HEK293 (cell line): ENCODE measurements at regions not wholly inside any gene's neighbourhood (a gene's known extent, or its start where the extent isn't known, plus 50 kb on each side); places are given as distances from the start of the nearest gene placed in this dataset.

Source experiments
- CTCF ChIA-PET: fragments of 350-600 bp; formaldehyde crosslinking; extraction: SDS; loops from one replicate; lab custom pipeline; 2021; ENCODE audit warnings: antibody characterized with exemption; lab: Yijun Ruan, JAX
- POLR2A ChIA-PET: fragments of 300-600 bp; formaldehyde crosslinking; extraction: SDS; loops from one replicate; lab custom pipeline; 2020; ENCODE audit warnings: antibody characterized with exemption, inconsistent platforms; lab: Yijun Ruan, JAX
- H3K27ac ChIP-seq: fragments of 200-500 bp; sonication (Bioruptor generic); 2 replicates; pipeline ENCODE4 v1.5.1; 2014; ENCODE audit warnings: low read depth, low read length, control low read depth, inconsistent platforms; ENCODE audit errors: extremely low read depth
- H3K36me3 ChIP-seq, 2 experiments: fragments of 200-500 bp in 1 of 2; sonication (Bioruptor generic) in 1 of 2; 1 replicate in 1 of 2; 2 replicates in 1 of 2; pipeline ENCODE4 v1.5.1; 2014 to 2017; ENCODE audit warnings: inconsistent platforms in 2 of 2, low read length in 2 of 2; ENCODE audit not compliant: control insufficient read depth in 2 of 2, insufficient read depth in 1 of 2
- H3K4me1 ChIP-seq: fragments of 200-500 bp; sonication (Bioruptor generic); 2 replicates; pipeline ENCODE4 v1.5.1; 2014; ENCODE audit warnings: mild to moderate bottlenecking, low read length, inconsistent platforms; ENCODE audit not compliant: control insufficient read depth, insufficient read depth
- H3K4me3 ChIP-seq: 2 replicates; pipeline ENCODE4 v1.5.1; 2011; ENCODE audit warnings: low read depth, mild to moderate bottlenecking, control low read depth, low read length, moderate library complexity
- H3K9me3 ChIP-seq: fragments of 200-500 bp; sonication (Bioruptor generic); 2 replicates; pipeline ENCODE4 v1.5.1; 2014; ENCODE audit warnings: low read depth, low read length, inconsistent platforms; ENCODE audit not compliant: control insufficient read depth, insufficient read depth
- BCL6B ChIP-seq: fragments of 450-650 bp; formaldehyde crosslinking; IDR thresholded peaks from 2 replicates; pipeline ENCODE4 v1.5.1; 2017; ENCODE audit warnings: missing biosample characterization, missing genetic modification characterization
- CTCF ChIP-seq: fragments of 450-650 bp; formaldehyde crosslinking; IDR thresholded peaks from 2 replicates; pipeline ENCODE4 v1.5.1; 2016; ENCODE audit warnings: missing biosample characterization, missing genetic modification characterization
- FEZF1 ChIP-seq: fragments of 450-650 bp; formaldehyde crosslinking; IDR thresholded peaks from 2 replicates; pipeline ENCODE4 v1.5.1; 2016; ENCODE audit warnings: missing biosample characterization, missing genetic modification characterization
- KLF17 ChIP-seq: fragments of 450-650 bp; formaldehyde crosslinking; IDR thresholded peaks from 2 replicates; pipeline ENCODE4 v1.5.1; 2016; ENCODE audit warnings: missing biosample characterization, missing genetic modification characterization
- SCRT2 ChIP-seq: fragments of 450-650 bp; formaldehyde crosslinking; IDR thresholded peaks from 2 replicates; pipeline ENCODE4 v1.5.1; 2016; ENCODE audit warnings: missing biosample characterization, missing genetic modification characterization
- WT1 ChIP-seq: fragments of 450-650 bp; formaldehyde crosslinking; IDR thresholded peaks from 2 replicates; pipeline ENCODE4 v1.5.1; 2016; ENCODE audit warnings: missing biosample characterization, missing genetic modification characterization
- ZBTB6 ChIP-seq: fragments of 450-650 bp; formaldehyde crosslinking; IDR thresholded peaks from 2 replicates; pipeline ENCODE4 v1.5.1; 2017; ENCODE audit warnings: missing biosample characterization, missing genetic modification characterization
- ZNF121 ChIP-seq: fragments of 450-650 bp; formaldehyde crosslinking; IDR thresholded peaks from 2 replicates; pipeline ENCODE4 v1.5.1; 2016; ENCODE audit warnings: missing biosample characterization, missing genetic modification characterization
- ZNF148 ChIP-seq: fragments of 450-650 bp; formaldehyde crosslinking; IDR thresholded peaks from 2 replicates; pipeline ENCODE4 v1.5.0; 2017; ENCODE audit warnings: missing biosample characterization, missing genetic modification characterization, borderline replicate concordance
- ZNF223 ChIP-seq: fragments of 450-650 bp; formaldehyde crosslinking; IDR thresholded peaks from 2 replicates; pipeline ENCODE4 v1.5.1; 2016; ENCODE audit warnings: missing biosample characterization, missing genetic modification characterization
- ZNF362 ChIP-seq: fragments of 450-650 bp; formaldehyde crosslinking; IDR thresholded peaks from 2 replicates; pipeline ENCODE4 v1.5.1; 2016; ENCODE audit warnings: missing biosample characterization, missing genetic modification characterization
- ZNF654 ChIP-seq: fragments of 450-650 bp; formaldehyde crosslinking; IDR thresholded peaks from 2 replicates; pipeline ENCODE4 v1.5.1; 2016; ENCODE audit warnings: low read depth, missing biosample characterization, missing genetic modification characterization
- ZNF658 ChIP-seq: fragments of 450-650 bp; formaldehyde crosslinking; IDR thresholded peaks from 2 replicates; pipeline ENCODE4; 2016; ENCODE audit warnings: missing biosample characterization, missing genetic modification characterization
- ZNF660 ChIP-seq: fragments of 450-650 bp; IDR thresholded peaks from 2 replicates; pipeline ENCODE4 v1.5.1; 2018; ENCODE audit warnings: missing biosample characterization, mild to moderate bottlenecking, missing genetic modification characterization
- ZNF692 ChIP-seq: fragments of 450-650 bp; formaldehyde crosslinking; IDR thresholded peaks from 2 replicates; pipeline ENCODE4 v1.5.1; 2016; ENCODE audit warnings: missing biosample characterization, missing genetic modification characterization

GRCh38 chr6:138000941-138001340 lies 106.3 kb downstream of the PERP start (continued):
- TF ChIP-seq ZNF692 (no peak), ZBTB6 (tag by site-specific recombination) (no peak), ZNF148 (tag by site-specific recombination) (no peak), KLF17 (no peak), WT1 (tag by site-specific recombination) (no peak), ZNF658 (no peak), ZNF121 (no peak), FEZF1 (tag by site-specific recombination) (no peak)

GRCh38 chr6:138001750-138002349 lies 105.4 kb downstream of the PERP start:
- Histone ChIP-seq H3K9me3 (no peaks in the 10 kb centered on the region; the same call in 1 of the 2 replicates), H3K36me3 (no peaks in the 10 kb centered on the region), H3K4me1 (no peaks in the 10 kb centered on the region), H3K4me3 (no peak overlapping the region), H3K27ac (no peak overlapping the region)
- POLR2A ChIA-PET, result no interaction called here
- TF ChIP-seq ZNF362 (tag by site-specific recombination), result 0 out of 2 replicates have a peak, but pooled peaks have one; percentile 18
- TF ChIP-seq BCL6B (tag by site-specific recombination), result no peak
- TF ChIP-seq ZNF654 (tag by site-specific recombination), result peak; percentile 68
- TF ChIP-seq CTCF (tag by site-specific recombination), result peak; percentile 45; the same call in 1 of the 2 replicates
- TF ChIP-seq ZNF660, result peak; percentile 50; the same call in 1 of the 2 replicates
- peak; percentile 46; the same call in 1 of the 2 replicates for TF ChIP-seq SCRT2 (tag by site-specific recombination)
- TF ChIP-seq ZNF223 (tag by site-specific recombination), result no peak
- TF ChIP-seq, all 188 proteins: peak for 5
- CTCF ChIA-PET, result interaction anchor here (0.6 to 10.8 kb wide), 20 partner anchors 11 to 1218 kb away, joined by 3 to 188 read pairs (median 4); no protein-coding TSS in a partner anchor
